ENCODE measurements at regions not wholly inside any gene's neighbourhood (a gene's known extent, or its start where the extent isn't known, plus 50 kb on each side); places are given as distances from the start of the nearest gene placed in this dataset.
"Not testable (repeated sequence)": the region's sequence is repeated elsewhere in the genome, so short reads cannot be mapped to it uniquely, and the experiment has no call there.

- TF ChIP-seq CTCF (IDR thresholded peaks at IDR 0.05; ENCODE audit: low read depth, low read length, missing control alignments): no peak
- DNase-seq (ENCODE audit: extremely low read depth, low read depth): no peak
- no peak overlapping the region for H3K4me3 ChIP-seq (replicated peaks; ENCODE audit: low read depth, low read length)
Observed at GRCh38 chr9:65459756-65460320, 174.8 kb upstream of the FOXD4L5 start.

- DNase-seq (ENCODE audit: extremely low read depth, low read depth): no peak
- no peak for TF ChIP-seq CTCF (IDR thresholded peaks at IDR 0.05; ENCODE audit: low read depth, low read length, missing control alignments)
- no peak overlapping the region for H3K4me3 ChIP-seq (replicated peaks; ENCODE audit: low read depth, low read length)
Observed at GRCh38 chr9:65458992-65459391, 174.0 kb upstream of the FOXD4L5 start.

GRCh38 chr9:65458465-65458864 lies 173.5 kb upstream of the FOXD4L5 start:
- H3K4me3 ChIP-seq (replicated peaks; ENCODE audit: low read depth, low read length): no peak overlapping the region
- no peak for TF ChIP-seq CTCF (IDR thresholded peaks at IDR 0.05; ENCODE audit: low read depth, low read length, missing control alignments)
- no peak for DNase-seq (ENCODE audit: extremely low read depth, low read depth)

GRCh38 chr9:65456991-65457390 lies 172.0 kb upstream of the FOXD4L5 start:
- H3K4me3 ChIP-seq (replicated peaks; ENCODE audit: low read depth, low read length); DNase-seq (ENCODE audit: extremely low read depth, low read depth): not testable (repeated sequence)

GRCh38 chr9:65455751-65456647 lies 171.0 kb upstream of the FOXD4L5 start:
- not testable (repeated sequence) for DNase-seq (ENCODE audit: extremely low read depth, low read depth); H3K4me3 ChIP-seq (replicated peaks; ENCODE audit: low read depth, low read length)

GRCh38 chr9:65455136-65455535 lies 170.1 kb upstream of the FOXD4L5 start:
- H3K4me3 ChIP-seq (replicated peaks; ENCODE audit: low read depth, low read length); DNase-seq (ENCODE audit: extremely low read depth, low read depth): not testable (repeated sequence)

- DNase-seq (ENCODE audit: extremely low read depth, low read depth): not testable (repeated sequence)
Observed at GRCh38 chr9:65454666-65455065, 169.7 kb upstream of the FOXD4L5 start.

GRCh38 chr9:65454034-65454433 lies 169.0 kb upstream of the FOXD4L5 start:
- DNase-seq (ENCODE audit: extremely low read depth, low read depth); H3K4me3 ChIP-seq (replicated peaks; ENCODE audit: low read depth, low read length): not testable (repeated sequence)

More at GRCh38 chr9:65454666-65455065, 169.7 kb upstream of the FOXD4L5 start:
- H3K4me3 ChIP-seq (replicated peaks; ENCODE audit: low read depth, low read length): not testable (repeated sequence)

- not testable (repeated sequence) for H3K4me3 ChIP-seq (replicated peaks; ENCODE audit: low read depth, low read length); DNase-seq (ENCODE audit: extremely low read depth, low read depth)
Observed at GRCh38 chr9:65449886-65450610, 165.0 kb upstream of the FOXD4L5 start.

GRCh38 chr9:65449423-65449822 lies 164.4 kb upstream of the FOXD4L5 start:
- TF ChIP-seq CTCF (IDR thresholded peaks at IDR 0.05; ENCODE audit: low read depth, low read length, missing control alignments): no peak
- no peak for DNase-seq (ENCODE audit: extremely low read depth, low read depth)
- H3K4me3 ChIP-seq (replicated peaks; ENCODE audit: low read depth, low read length): no peak overlapping the region

- DNase-seq (ENCODE audit: extremely low read depth, low read depth); H3K4me3 ChIP-seq (replicated peaks; ENCODE audit: low read depth, low read length): not testable (repeated sequence)
Observed at GRCh38 chr9:65447146-65447545, 162.1 kb upstream of the FOXD4L5 start.

- DNase-seq (ENCODE audit: extremely low read depth, low read depth); H3K4me3 ChIP-seq (replicated peaks; ENCODE audit: low read depth, low read length): not testable (repeated sequence)
Observed at GRCh38 chr9:65445991-65446390, 161.0 kb upstream of the FOXD4L5 start.

Data from HFF-Myc (cell line).